WTC11 (cell line): ENCODE measurements at regions not wholly inside any gene's neighbourhood (a gene's known extent, or its start where the extent isn't known, plus 50 kb on each side); places are given as distances from the start of the nearest gene placed in this dataset.
"Not testable (repeated sequence)": the region's sequence is repeated elsewhere in the genome, so short reads cannot be mapped to it uniquely, and the experiment has no call there.

Experiments
- ATAC-seq: fragments of 200-7000 bp; cut with Tn5 transposase; 2 replicates; pipeline ENCODE4 v1.10.0; 2021; ENCODE audit warnings: mild to moderate bottlenecking, moderate library complexity
- CTCF ChIA-PET: fragments of 300-600 bp; sonication (Branson Sonifier 250); formaldehyde crosslinking; loops from one replicate; lab custom pipeline; 2021; ENCODE audit warnings: antibody characterized with exemption; lab: Charles Lee
- POLR2A ChIA-PET: fragments of 350-600 bp; sonication (Branson Sonifier 250); formaldehyde crosslinking; loops from one replicate; lab custom pipeline; 2021; ENCODE audit warnings: antibody characterized with exemption; lab: Charles Lee
- DNase-seq: peaks from one replicate; pipeline ENCODE4 v3.0.0; 2021; ENCODE audit warnings: low spot score
- H3K27ac Mint-ChIP-seq: 2 replicates; pipeline ENCODE4 v1.8.0; 2021; ENCODE audit warnings: mixed read lengths
- H3K27me3 Mint-ChIP-seq: 2 replicates; pipeline ENCODE4 v1.8.0; 2021; ENCODE audit warnings: low read depth, mild to moderate bottlenecking, moderate library complexity, mixed read lengths
- H3K36me3 Mint-ChIP-seq: 2 replicates; pipeline ENCODE4 v1.8.0; 2021; ENCODE audit warnings: mixed read lengths
- H3K4me1 Mint-ChIP-seq: 2 replicates; pipeline ENCODE4 v1.8.0; 2022; ENCODE audit warnings: mixed read lengths
- H3K4me3 Mint-ChIP-seq: 2 replicates; pipeline ENCODE4 v1.8.0; 2021; ENCODE audit warnings: mild to moderate bottlenecking, moderate library complexity, mixed read lengths
- H3K9me3 Mint-ChIP-seq: 2 replicates; pipeline ENCODE4 v1.8.0; 2021; ENCODE audit warnings: mixed read lengths
- ATF6 ChIP-seq: sonication (generic); formaldehyde crosslinking; IDR thresholded peaks from 2 replicates; pipeline ENCODE4 v1.8.1; 2023; ENCODE audit warnings: mild to moderate bottlenecking, missing genetic modification reagents
- CDX4 ChIP-seq: fragments of 250-450 bp; sonication (Bioruptor Pico); IDR thresholded peaks from 2 replicates; pipeline ENCODE4 v1.9.0; 2021; ENCODE audit warnings: moderate library complexity, mild to moderate bottlenecking, inconsistent platforms, borderline replicate concordance
- CREM ChIP-seq: sonication (generic); formaldehyde crosslinking; IDR thresholded peaks from 2 replicates; pipeline ENCODE4 v1.8.1; 2022; ENCODE audit warnings: mild to moderate bottlenecking, missing genetic modification reagents, moderate library complexity
- ELF4 ChIP-seq: sonication (generic); formaldehyde crosslinking; IDR thresholded peaks from 2 replicates; pipeline ENCODE4 v1.8.1; 2022; ENCODE audit warnings: low read depth, mild to moderate bottlenecking, moderate library complexity, missing genetic modification reagents
- GTF2I ChIP-seq: fragments of 250-450 bp; sonication (Bioruptor Pico); conservative IDR thresholded peaks from 2 replicates; pipeline ENCODE4 v1.4.0; 2021; ENCODE audit warnings: mild to moderate bottlenecking
- HMGA2 ChIP-seq: fragments of 250-450 bp; sonication (Bioruptor Pico); IDR thresholded peaks from 2 replicates; pipeline ENCODE4 v1.4.0; 2021; ENCODE audit warnings: mild to moderate bottlenecking, moderate library complexity
- IRF2 ChIP-seq: sonication (generic); formaldehyde crosslinking; IDR thresholded peaks from 2 replicates; pipeline ENCODE4 v1.8.0; 2022; ENCODE audit warnings: low read depth, missing genetic modification reagents, borderline replicate concordance
- KAT7 ChIP-seq: sonication (generic); formaldehyde crosslinking; IDR thresholded peaks from 2 replicates; pipeline ENCODE4 v1.8.1; 2023; ENCODE audit warnings: missing genetic modification reagents, mild to moderate bottlenecking, borderline replicate concordance
- NFATC4 ChIP-seq: fragments of 250-450 bp; sonication (Bioruptor Pico); IDR thresholded peaks from 2 replicates; pipeline ENCODE4 v1.9.0; 2021; ENCODE audit warnings: mild to moderate bottlenecking
- NFYB ChIP-seq: sonication (generic); formaldehyde crosslinking; conservative IDR thresholded peaks from 2 replicates; pipeline ENCODE4 v1.8.0; 2022; ENCODE audit warnings: low read depth, missing genetic modification reagents
- RORB ChIP-seq: fragments of 250-450 bp; sonication (Bioruptor Pico); IDR thresholded peaks from 2 replicates; pipeline ENCODE4 v1.9.0; 2021; ENCODE audit warnings: mild to moderate bottlenecking
- SOX15 ChIP-seq: fragments of 250-450 bp; sonication (Bioruptor Pico); IDR thresholded peaks from 2 replicates; pipeline ENCODE4 v1.9.0; 2021; ENCODE audit warnings: mild to moderate bottlenecking
- TCF7 ChIP-seq: sonication (generic); formaldehyde crosslinking; IDR thresholded peaks from 2 replicates; pipeline ENCODE4 v1.8.0; 2022; ENCODE audit warnings: mild to moderate bottlenecking, low read depth, missing genetic modification reagents, moderate library complexity
- ZBTB43 ChIP-seq: sonication (generic); formaldehyde crosslinking; IDR thresholded peaks from 2 replicates; pipeline ENCODE4 v1.8.1; 2023; ENCODE audit warnings: mild to moderate bottlenecking, missing genetic modification reagents
- ZMAT4 ChIP-seq: fragments of 250-450 bp; sonication (Bioruptor Pico); IDR thresholded peaks from 2 replicates; pipeline ENCODE4 v1.9.0; 2021; ENCODE audit warnings: mild to moderate bottlenecking
- ZNF121 ChIP-seq: sonication (generic); formaldehyde crosslinking; IDR thresholded peaks from 2 replicates; pipeline ENCODE4 v1.8.0; 2023; ENCODE audit warnings: missing genetic modification reagents
- ZNF138 ChIP-seq: sonication (generic); formaldehyde crosslinking; conservative IDR thresholded peaks from 2 replicates; pipeline ENCODE4 v1.8.1; 2022; ENCODE audit warnings: mild to moderate bottlenecking, moderate library complexity, missing genetic modification reagents
- ZNF232 ChIP-seq: sonication (generic); formaldehyde crosslinking; IDR thresholded peaks from 2 replicates; pipeline ENCODE4 v1.8.0; 2022; ENCODE audit warnings: mild to moderate bottlenecking, missing genetic modification reagents
- ZNF416 ChIP-seq: fragments of 250-450 bp; sonication (Bioruptor Pico); IDR thresholded peaks from 2 replicates; pipeline ENCODE4 v1.9.0; 2021; ENCODE audit warnings: mild to moderate bottlenecking, inconsistent platforms
- TF ChIP-seq, protein P1 (sequence below): fragments of 250-450 bp; sonication (Bioruptor Pico); conservative IDR thresholded peaks from 2 replicates; pipeline ENCODE4 v1.9.0; 2021; ENCODE audit warnings: mild to moderate bottlenecking
- TF ChIP-seq, protein P2 (sequence below): sonication (generic); formaldehyde crosslinking; IDR thresholded peaks from 2 replicates; pipeline ENCODE4 v1.8.1; 2022; ENCODE audit warnings: mild to moderate bottlenecking, moderate library complexity, missing genetic modification reagents

GRCh38 chrX:93875621-93876282, 201.7 kb downstream of the FAM133A start:
- DNase-seq: no peak
- TF ChIP-seq NFYB (CRISPR knock-in tag) (no peak), HMGA2 (CRISPR knock-in tag) (no peak), CREM (CRISPR knock-in tag) (no peak), GTF2I (CRISPR knock-in tag) (no peak), KAT7 (CRISPR knock-in tag) (no peak), ZNF138 (CRISPR knock-in tag) (no peak), RORB (CRISPR knock-in tag) (no peak), ZNF416 (CRISPR knock-in tag) (no peak), ZNF232 (CRISPR knock-in tag) (no peak), ZBTB43 (CRISPR knock-in tag) (no peak), ZNF121 (CRISPR knock-in tag) (no peak)
- TF ChIP-seq, protein P1, sequence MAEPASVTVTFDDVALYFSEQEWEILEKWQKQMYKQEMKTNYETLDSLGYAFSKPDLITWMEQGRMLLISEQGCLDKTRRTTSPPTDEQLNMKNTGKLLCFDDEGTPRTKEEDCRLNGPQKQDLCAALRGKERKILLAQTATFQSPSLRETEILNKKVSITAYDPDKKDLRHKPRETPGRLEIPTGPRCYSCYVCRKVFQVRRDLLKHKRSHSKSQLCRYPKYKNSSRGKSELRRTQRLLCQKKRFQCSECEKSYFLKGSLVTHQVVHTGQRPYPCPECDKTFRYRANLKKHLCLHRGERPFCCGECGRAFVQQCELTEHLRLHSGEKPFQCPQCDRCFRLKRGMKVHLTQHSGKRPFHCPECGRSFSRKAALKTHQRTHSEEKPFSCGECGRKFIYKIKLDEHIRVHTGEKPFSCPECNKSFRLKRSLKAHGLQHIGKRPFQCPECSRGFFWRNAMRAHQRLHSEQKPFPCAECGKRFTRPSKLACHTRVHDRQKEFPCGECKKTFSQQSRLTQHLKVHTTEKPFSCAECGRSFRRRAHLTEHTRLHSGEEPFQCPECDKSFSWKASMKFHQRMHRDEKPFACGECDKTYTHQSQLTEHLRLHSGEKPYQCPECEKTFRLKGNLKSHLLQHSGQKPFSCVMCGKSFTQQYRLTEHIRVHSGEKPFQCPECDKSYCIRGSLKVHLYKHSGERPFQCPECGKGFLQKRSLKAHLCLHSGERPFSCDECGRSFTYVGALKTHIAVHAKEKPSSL: no peak
- TF ChIP-seq, protein P2, sequence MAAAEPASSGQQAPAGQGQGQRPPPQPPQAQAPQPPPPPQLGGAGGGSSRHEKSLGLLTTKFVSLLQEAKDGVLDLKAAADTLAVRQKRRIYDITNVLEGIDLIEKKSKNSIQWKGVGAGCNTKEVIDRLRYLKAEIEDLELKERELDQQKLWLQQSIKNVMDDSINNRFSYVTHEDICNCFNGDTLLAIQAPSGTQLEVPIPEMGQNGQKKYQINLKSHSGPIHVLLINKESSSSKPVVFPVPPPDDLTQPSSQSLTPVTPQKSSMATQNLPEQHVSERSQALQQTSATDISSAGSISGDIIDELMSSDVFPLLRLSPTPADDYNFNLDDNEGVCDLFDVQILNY: no peak
- CTCF ChIA-PET: no interaction called here
- Mint-ChIP-seq H3K36me3 (peaks cover 55% of the 10 kb centered on the region), H3K9me3 (peaks cover 46% of the 10 kb centered on the region), H3K4me3 (no peak overlapping the region), H3K4me1 (peaks cover 23% of the 10 kb centered on the region), H3K27ac (no peak overlapping the region), H3K27me3 (no peaks in the 10 kb centered on the region)
- POLR2A ChIA-PET: interaction anchor here (0.6 kb wide), 1 partner anchor 485 kb away, joined by 10 read pairs; no protein-coding TSS in a partner anchor
- ATAC-seq: no peak

DNA sequence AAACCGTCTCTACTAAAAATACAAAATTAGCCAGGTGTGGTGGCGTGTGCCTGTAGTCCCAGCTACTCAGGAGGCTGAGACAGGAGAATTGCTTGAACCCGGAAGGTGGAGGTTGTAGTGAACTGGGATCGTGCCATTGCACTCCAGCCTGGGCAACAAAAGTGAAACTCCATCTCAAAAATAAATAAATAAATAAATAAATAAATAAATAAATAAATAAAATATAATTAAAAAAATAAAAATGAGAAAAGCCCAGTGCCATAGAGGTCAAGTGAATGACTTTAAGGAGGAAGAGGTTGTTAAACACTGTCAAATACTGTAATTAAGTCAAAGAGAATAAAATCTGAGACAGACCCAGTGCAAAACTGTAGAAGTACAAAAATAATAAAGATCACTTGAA, 247.0 kb downstream of the FAM133A start:
- H3K36me3 Mint-ChIP-seq, H3K4me1 Mint-ChIP-seq, CTCF ChIA-PET, H3K9me3 Mint-ChIP-seq, H3K27ac Mint-ChIP-seq, H3K4me3 Mint-ChIP-seq, H3K27me3 Mint-ChIP-seq, ATAC-seq, DNase-seq, POLR2A ChIA-PET: not testable (repeated sequence)

- CTCF ChIA-PET: no interaction called here
- Mint-ChIP-seq H3K4me3 (no peak overlapping the region), H3K27me3 (no peaks in the 10 kb centered on the region), H3K4me1 (peaks cover 8% of the 10 kb centered on the region), H3K9me3 (peaks cover 18% of the 10 kb centered on the region), H3K36me3 (peaks cover 10% of the 10 kb centered on the region), H3K27ac (no peak overlapping the region)
- no peak for DNase-seq
- TF ChIP-seq IRF2 (CRISPR knock-in tag) (no peak), NFATC4 (CRISPR knock-in tag) (no peak), SOX15 (CRISPR knock-in tag) (no peak), RORB (CRISPR knock-in tag) (no peak), ZNF232 (CRISPR knock-in tag) (no peak), ATF6 (CRISPR knock-in tag) (no peak), ELF4 (no peak), CDX4 (CRISPR knock-in tag) (no peak), TCF7 (CRISPR knock-in tag) (no peak), KAT7 (CRISPR knock-in tag) (no peak), ZMAT4 (no peak)
- POLR2A ChIA-PET: no interaction called here
- no peak for ATAC-seq
These were observed 258.6 kb downstream of the FAM133A start for GRCh38 chrX:93932471-93933220.
